ENCODE measurements at regions not wholly inside any gene's neighbourhood (a gene's known extent, or its start where the extent isn't known, plus 50 kb on each side); places are given as distances from the start of the nearest gene placed in this dataset.

- DNase-seq: no peak
Measured at GRCh38 chr13:31614073-31614472, 125.3 kb upstream of the RXFP2 start.

GRCh38 chr13:31614704-31615103 is 124.6 kb upstream of the RXFP2 start:
- DNase-seq: no peak

GRCh38 chr13:31625115-31625514 is 114.2 kb upstream of the RXFP2 start:
- no peak for DNase-seq

GRCh38 chr13:31627097-31627845 is 112.1 kb upstream of the RXFP2 start:
- no peak for DNase-seq

GRCh38 chr13:31629085-31629780 is 110.1 kb upstream of the RXFP2 start:
- DNase-seq: no peak

- DNase-seq: no peak
Measured at GRCh38 chr13:31631071-31631470, 108.3 kb upstream of the RXFP2 start.

- DNase-seq: no peak
Measured at GRCh38 chr13:31631746-31632145, 107.6 kb upstream of the RXFP2 start.

GRCh38 chr13:31638577-31638976 is 100.7 kb upstream of the RXFP2 start:
- peak; percentile 24 for DNase-seq

GRCh38 chr13:31639443-31640163 is 99.7 kb upstream of the RXFP2 start:
- DNase-seq: no peak

GRCh38 chr13:31649766-31650165 is 89.6 kb upstream of the RXFP2 start:
- DNase-seq: no peak

GRCh38 chr13:31653730-31654129 is 85.6 kb upstream of the RXFP2 start:
- no peak for DNase-seq

GRCh38 chr13:31663880-31664585 is 75.3 kb upstream of the RXFP2 start:
- DNase-seq: no peak

- no peak for DNase-seq
Measured at GRCh38 chr13:31670831-31671617, 68.3 kb upstream of the RXFP2 start.

- DNase-seq: no peak
Measured at GRCh38 chr13:31674051-31674450, 65.3 kb upstream of the RXFP2 start.

GRCh38 chr13:31675440-31675953 is 63.8 kb upstream of the RXFP2 start:
- no peak for DNase-seq

GRCh38 chr13:31681133-31681532 is 58.2 kb upstream of the RXFP2 start:
- DNase-seq: no peak

- no peak for DNase-seq
Measured at GRCh38 chr13:31684466-31684865, 54.9 kb upstream of the RXFP2 start.

GRCh38 chr13:31686670-31687425 is 52.5 kb upstream of the RXFP2 start:
- no peak for DNase-seq
